Mucosa of descending colon (tissue), 3 donors: ENCODE measurements at regions not wholly inside any gene's neighbourhood (a gene's known extent, or its start where the extent isn't known, plus 50 kb on each side); places are given as distances from the start of the nearest gene placed in this dataset.

Experiments used
- ATAC-seq: fragments of 200-7000 bp; cut with Tn5 transposase; one replicate; pipeline ENCODE4 v1.9.1; 2020; ENCODE audit warnings: mild to moderate bottlenecking, moderate library complexity
- DNase-seq, 3 donors: peaks; one replicate each; pipeline ENCODE4 v3.0.0-alpha.2; 2020
- H3K36me3 ChIP-seq: fragments of 200-600 bp; one replicate; pipeline ENCODE4 v1.8.0; 2021; ENCODE audit warnings: low read depth, mild to moderate bottlenecking
- H3K4me1 ChIP-seq: fragments of 200-600 bp; one replicate; pipeline ENCODE4 v1.8.0; 2021; ENCODE audit warnings: low read depth, mild to moderate bottlenecking
- H3K4me3 ChIP-seq: fragments of 200-600 bp; one replicate; pipeline ENCODE4 v1.8.0; 2021; ENCODE audit warnings: mild to moderate bottlenecking
- H3K9me3 ChIP-seq: fragments of 200-600 bp; one replicate; pipeline ENCODE4 v1.8.0; 2021; ENCODE audit warnings: mild to moderate bottlenecking
- intact Hi-C, 2 donors: fragments of 100-400 bp; cut with DNase I in 1 of 2; cut with micrococcal nuclease in 1 of 2; formaldehyde crosslinking; loops; one replicate each; pipeline versions ENCODE4 v1.11.0 to v1.11.1; 2022; cut with DNase I, micrococcal nuclease
- TF ChIP-seq, protein P1 (sequence below): fragments of 200-600 bp; IDR thresholded peaks from one replicate; pipeline ENCODE4 v1.8.0; 2022; ENCODE audit warnings: antibody characterized with exemption, mild to moderate bottlenecking
- donor health status: DM: no; HTN: no; CAD: no; lungs with moderate emphysema.
- donor health status: DM: no; HTN: no; CAD: no.
- donor health status: DM: no; HTN: yes; CAD: no.

DNA sequence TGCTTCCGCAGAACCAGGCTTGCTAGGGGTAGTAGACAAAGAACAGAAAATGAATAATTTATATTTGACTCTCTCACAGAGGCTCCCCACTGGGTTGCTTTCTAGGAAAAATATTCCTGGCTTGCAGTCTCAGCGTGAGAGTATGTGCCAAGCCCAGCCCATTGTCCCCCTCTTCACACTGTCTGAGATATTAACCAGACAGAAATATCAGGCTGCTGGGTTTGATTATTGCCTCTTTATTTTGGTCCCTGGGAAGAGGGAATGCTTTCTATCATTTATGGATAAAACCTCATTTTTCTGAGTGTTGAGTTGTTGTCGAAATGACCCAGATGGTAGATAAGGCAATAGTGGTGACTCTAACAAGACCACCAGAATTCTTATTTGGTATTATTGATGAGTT lies 367.9 kb downstream of the METTL15 start:
- Histone ChIP-seq H3K9me3 (no peaks in the 10 kb centered on the region), H3K36me3 (no peaks in the 10 kb centered on the region), H3K4me1 (no peaks in the 10 kb centered on the region), H3K4me3 (no peak overlapping the region)
- intact Hi-C loops = no loop called here
- TF ChIP-seq, protein P1, sequence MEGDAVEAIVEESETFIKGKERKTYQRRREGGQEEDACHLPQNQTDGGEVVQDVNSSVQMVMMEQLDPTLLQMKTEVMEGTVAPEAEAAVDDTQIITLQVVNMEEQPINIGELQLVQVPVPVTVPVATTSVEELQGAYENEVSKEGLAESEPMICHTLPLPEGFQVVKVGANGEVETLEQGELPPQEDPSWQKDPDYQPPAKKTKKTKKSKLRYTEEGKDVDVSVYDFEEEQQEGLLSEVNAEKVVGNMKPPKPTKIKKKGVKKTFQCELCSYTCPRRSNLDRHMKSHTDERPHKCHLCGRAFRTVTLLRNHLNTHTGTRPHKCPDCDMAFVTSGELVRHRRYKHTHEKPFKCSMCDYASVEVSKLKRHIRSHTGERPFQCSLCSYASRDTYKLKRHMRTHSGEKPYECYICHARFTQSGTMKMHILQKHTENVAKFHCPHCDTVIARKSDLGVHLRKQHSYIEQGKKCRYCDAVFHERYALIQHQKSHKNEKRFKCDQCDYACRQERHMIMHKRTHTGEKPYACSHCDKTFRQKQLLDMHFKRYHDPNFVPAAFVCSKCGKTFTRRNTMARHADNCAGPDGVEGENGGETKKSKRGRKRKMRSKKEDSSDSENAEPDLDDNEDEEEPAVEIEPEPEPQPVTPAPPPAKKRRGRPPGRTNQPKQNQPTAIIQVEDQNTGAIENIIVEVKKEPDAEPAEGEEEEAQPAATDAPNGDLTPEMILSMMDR = no peak
- ATAC-seq (no peak), DNase-seq (no peak)

DNA sequence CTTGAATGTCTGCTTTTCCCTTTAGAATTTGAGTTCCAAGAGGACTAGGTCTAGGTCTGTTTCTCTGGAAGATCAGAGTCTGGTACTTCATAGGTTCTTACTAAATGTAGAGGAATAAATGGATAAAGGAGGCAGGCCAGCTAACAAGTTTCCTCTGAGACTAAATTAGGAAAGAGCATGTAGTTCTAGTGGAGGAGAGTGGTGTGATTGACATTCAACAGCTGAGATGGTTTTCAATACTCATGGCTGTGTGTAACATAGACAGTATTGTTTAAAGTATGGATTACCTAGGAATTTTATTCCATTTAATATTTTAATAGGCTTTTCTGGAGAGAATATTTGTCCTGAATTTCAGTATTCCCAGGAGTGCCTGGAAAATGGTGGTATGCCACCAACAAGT lies 364.7 kb downstream of the METTL15 start:
- Histone ChIP-seq H3K4me3 (no peak overlapping the region), H3K9me3 (no peaks in the 10 kb centered on the region), H3K4me1 (no peaks in the 10 kb centered on the region), H3K36me3 (no peaks in the 10 kb centered on the region)
- no peak for ATAC-seq
- TF ChIP-seq, protein P1 = no peak
- intact Hi-C loops = no loop called here
- DNase-seq = no peak

DNA sequence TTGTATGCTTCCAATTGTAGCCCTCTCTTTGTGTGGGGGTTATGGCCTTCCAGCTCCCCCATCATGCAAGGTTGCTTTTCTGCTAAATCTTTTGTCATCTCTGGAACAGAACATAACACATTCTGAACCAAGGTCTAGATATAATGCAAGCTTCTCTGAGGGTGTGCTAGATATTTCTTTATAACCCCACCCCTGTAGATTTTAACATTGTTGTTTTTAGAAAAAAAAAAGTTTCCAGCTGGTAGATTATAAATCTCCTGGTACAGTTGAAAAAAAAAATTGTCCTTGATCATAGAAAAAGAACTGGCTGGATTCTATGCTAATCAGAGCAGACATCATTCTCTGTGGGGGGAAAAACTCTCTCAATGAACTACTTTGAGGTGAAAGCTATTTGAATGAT lies 363.3 kb downstream of the METTL15 start:
- H3K4me3 ChIP-seq = no peak overlapping the region
- DNase-seq (no peak), ATAC-seq (no peak)
- H3K36me3 ChIP-seq = no peaks in the 10 kb centered on the region
- intact Hi-C loops = no loop called here
- no peaks in the 10 kb centered on the region for H3K4me1 ChIP-seq
- H3K9me3 ChIP-seq = no peaks in the 10 kb centered on the region
- TF ChIP-seq, protein P1 = no peak

DNA sequence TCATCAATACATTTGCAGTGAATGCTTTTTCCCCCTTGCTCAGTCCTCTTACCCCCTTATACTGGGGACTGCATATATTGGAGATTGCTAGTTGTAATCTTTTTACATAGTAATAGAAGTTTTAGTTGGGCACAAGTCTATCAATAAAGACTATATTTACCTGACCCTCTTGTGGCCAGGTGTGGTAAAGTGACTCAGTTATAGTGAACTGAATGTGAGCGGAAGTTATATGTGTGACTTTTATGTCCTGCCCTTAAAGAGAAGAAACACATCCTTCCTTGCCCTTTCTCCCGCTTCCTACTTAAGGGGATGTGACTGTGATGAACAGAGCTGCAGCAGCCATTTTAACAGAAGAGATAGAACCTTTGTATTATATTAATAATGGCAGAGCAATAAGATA lies 362.0 kb downstream of the METTL15 start:
- no peaks in the 10 kb centered on the region for H3K36me3 ChIP-seq
- ATAC-seq = no peak
- no peak overlapping the region for H3K4me3 ChIP-seq
- no peaks in the 10 kb centered on the region for H3K4me1 ChIP-seq
- intact Hi-C loops = no loop called here
- H3K9me3 ChIP-seq = no peaks in the 10 kb centered on the region
- DNase-seq = no peak
- TF ChIP-seq, protein P1 = no peak

DNA sequence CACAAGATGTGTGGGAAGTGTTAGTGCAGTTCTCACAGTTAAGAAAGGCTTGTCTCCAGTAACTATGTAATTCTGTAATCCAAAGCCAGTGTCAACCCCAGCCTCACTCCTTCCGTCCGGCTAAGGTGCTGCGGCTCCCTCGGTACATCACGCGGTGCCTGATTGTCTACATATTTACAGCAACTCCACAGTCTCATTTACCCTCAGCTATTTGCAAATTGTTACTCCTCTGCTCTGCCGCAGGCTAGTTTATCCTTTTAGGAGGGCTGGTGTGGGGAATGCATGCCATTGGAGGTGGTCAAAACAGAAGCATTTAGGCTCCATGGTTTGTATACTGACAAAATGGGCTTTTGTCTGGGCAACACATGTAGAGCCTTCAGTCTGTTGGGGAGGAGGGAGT lies 358.3 kb downstream of the METTL15 start:
- Histone ChIP-seq H3K36me3 (no peaks in the 10 kb centered on the region), H3K4me1 (no peaks in the 10 kb centered on the region), H3K4me3 (no peak overlapping the region), H3K9me3 (no peaks in the 10 kb centered on the region)
- DNase-seq = no peak
- ATAC-seq = no peak
- TF ChIP-seq, protein P1 = no peak
- intact Hi-C loops = no loop called here

DNA sequence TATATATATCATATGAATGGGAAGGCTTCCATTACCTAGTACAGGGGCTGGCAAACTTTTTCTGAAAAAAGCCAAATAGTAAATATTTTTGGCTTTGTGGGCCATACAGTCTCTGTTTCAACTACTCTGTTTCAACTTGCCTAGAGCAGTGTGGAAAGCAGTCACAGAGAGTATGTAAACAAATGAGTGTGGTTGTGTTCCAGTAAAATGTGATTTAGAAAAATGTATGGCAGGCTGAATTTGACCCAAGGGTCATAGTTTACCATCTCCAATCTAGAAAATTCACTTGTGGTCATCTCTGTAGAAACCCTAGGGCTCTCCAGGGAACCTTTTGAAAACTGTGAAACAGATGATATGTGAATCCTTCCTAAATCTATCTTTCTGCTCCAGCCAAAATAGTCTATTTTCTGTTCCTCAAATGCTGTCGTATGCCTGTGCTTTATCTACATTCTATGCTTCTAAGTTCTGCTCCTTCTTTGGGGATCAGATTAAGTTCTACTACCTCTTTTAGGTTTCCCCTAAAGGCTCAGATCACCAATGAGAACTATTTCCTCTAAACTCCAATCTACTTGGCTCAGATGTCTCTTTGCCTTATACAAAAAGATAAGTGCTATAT lies 356.2 kb downstream of the METTL15 start:
- ATAC-seq (no peak), DNase-seq (no peak)
- H3K9me3 ChIP-seq = no peaks in the 10 kb centered on the region
- H3K4me3 ChIP-seq = no peak overlapping the region
- no peaks in the 10 kb centered on the region for H3K4me1 ChIP-seq
- intact Hi-C loops = no loop called here
- TF ChIP-seq, protein P1 = no peak
- H3K36me3 ChIP-seq = no peaks in the 10 kb centered on the region
